GM19043 (cell line): ENCODE measurements at regions not wholly inside any gene's neighbourhood (a gene's known extent, or its start where the extent isn't known, plus 50 kb on each side); places are given as distances from the start of the nearest gene placed in this dataset.
A peak's percentile ranks its signal among the peaks of the same experiment; 100 is the strongest.

Experiments used
- ATAC-seq: cut with Tn5 transposase; IDR thresholded peaks from one replicate; pipeline ENCODE4 v1.9.1; 2021; ENCODE audit warnings: low read depth; ENCODE audit not compliant: unreplicated experiment

DNA sequence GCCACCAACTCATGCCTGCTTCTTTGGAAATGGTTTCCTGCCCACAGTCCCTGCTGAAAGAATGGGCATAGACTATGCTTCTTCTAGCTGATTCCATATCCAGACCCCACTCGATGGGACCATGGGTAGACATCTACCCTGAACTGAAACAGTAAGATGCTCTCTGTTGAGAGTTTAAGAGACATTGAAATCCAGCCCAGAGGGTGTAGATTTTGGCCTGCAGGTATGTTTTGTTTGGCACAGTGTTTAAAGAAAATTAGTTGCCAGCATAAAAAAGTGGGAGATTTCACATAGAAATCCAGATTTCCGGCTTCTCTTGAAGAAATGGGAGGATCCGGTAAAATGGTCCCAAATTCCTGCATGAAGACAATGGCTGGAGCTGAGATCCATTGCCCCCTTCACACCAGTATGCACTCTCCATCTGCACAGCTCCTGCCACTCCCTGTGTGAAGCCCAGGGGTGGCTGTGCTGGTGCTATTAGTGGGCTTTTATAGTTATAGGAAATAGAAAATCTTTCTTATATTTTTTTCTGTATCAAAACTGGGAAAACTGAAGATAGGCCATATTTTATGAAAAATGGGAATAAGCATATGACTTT lies 218.1 kb downstream of the PTEN start:
- no peak for ATAC-seq

DNA sequence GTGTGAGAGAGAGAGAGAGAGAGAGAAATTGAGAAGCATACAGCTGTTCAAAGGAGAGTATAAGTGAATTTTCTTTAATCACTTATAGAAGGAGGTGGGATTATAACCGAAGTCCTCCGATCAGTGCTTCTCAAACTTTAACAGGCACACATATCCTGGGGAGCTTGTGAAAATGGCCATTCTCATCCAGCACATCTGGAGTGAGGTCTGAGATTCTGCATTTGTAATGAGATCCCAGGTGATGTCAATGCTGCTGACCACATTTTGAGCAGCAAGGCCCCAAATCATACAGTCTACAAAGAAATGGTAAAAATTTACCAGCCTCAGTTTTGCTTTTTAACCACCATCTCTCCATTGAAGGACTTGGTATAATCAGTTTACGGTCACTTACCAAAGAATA lies 219.0 kb downstream of the PTEN start:
- ATAC-seq = peak; percentile 32

DNA sequence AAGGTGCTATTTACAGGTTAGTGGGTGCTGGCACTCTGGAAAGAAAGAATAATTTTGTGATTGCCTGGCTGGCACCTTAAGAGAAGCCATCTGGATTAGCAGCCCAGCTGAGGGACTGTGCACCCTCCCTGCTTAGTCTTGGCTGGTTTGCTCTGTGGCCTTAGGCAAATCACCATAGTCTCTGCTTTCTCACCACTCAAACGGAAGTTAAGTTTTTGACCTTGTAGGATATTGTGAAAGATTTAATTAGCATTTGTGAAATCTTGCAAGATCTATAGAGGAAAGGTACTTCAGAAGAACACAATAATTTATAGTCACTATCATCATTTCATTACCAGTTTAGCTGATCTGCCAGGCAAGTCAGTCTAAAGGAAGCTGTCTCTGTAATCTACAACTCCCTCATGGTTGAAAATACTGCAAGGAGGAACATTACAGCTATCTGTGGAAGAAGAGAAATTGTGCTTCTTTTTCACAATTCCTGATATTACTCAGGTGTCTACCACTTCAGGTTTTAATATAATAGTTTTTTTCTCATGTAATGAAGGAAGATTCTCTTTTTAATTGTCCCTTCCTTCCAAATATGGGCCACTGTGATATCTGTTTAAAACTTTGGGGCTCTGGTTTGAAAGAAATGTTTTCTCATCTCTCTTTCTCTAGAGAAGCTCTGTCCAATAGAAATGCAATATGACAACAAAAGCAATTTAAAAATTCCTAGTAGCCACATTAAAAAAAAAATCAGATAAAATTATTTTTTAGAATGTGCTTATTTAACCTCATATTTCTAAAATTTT lies 219.6 kb downstream of the PTEN start:
- ATAC-seq = peak; percentile 53

DNA sequence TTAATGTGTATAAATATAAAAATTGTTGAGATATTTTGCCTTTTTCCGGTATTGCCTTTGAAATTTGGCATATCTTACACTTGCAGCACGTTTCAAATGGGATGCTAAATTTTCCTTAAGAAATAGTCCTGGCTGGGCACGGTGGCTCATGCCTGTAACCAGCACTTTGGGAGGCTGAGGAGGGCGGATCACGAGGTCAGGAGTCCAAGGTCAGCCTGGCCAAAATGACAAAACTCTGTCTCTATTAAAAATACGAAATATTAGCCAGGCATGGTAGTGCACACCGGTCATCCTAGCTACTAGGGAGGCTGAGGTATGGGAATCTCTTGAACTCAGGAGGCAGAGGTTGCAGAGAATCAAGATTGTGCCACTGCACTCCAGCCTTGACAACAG lies 220.2 kb downstream of the PTEN start:
- no peak for ATAC-seq

DNA sequence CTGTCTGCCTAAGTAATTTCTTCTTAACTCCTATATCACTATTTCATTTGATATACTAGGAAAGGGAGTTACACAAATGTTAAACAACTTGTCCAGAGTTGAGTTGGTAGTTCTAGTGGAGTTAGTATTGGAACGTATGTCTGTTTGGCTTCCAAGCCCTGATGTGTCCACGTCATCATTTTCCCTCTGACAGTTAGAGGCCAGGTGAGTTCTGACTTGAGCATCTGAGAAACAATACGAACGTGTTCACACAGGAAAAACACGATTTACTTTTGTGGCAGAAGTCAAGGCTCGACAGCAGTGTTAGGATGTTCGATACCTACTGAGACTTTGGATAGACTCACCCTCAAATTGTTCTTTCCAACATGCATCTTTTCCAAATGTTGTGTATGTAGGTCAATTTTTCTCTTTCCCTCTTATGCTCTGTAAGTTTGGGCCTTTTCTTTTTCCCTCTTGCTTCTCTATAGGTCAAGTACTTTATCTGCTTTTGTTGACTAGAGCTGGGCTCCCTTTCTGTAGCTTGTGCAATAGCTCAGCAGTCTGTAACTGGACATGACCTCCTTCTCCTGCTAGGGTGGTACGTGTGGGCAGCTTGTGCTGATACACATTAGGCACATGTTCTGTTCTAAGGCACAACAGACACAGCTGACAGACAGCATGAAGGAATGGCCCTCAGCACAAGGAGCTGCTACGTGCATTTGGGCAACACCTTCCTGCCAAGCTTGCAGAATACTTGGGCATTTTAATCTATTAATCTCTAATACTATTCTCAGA lies 222.9 kb downstream of the PTEN start:
- no peak for ATAC-seq

DNA sequence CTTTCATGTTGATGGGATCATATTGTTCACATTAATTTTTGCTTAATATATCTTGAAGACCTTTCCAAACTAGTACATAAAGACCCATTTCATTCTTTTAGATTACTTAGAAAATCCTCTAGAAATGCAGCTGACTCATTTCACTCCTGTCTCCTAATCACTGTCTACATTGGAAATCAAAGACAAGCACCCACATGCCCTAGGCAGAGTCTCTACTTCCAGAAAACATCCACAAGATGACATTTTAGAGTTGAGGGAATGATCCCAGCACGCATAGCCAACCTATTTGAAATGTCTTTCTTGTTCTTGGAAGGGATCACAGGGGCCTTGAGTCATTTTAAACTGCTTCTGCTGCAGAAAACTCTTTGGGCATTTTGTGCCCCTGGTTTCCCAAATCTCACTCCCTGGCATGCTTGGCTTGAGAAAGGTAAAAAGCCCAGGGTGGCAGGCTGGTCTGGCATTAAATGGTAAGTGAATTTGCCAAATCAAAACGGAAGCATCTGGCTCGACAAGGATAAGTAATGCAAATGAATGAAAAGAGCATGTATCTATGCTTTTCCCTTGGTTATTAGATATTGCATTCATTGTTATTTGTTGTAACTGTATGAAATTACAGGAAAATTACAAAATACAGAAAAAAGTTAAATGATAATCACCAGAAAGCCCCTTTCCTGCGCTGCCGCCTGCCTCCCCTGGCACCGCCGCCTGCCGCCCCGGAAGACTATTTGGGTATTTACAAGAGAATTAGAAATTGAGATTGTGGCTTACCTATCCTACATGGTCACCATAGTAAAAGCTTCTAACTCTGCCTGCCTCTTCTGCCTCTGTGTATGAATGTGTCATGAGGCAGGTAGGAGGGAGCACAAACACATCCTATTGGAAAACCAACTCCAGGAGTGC lies 225.3 kb downstream of the PTEN start:
- ATAC-seq = no peak

DNA sequence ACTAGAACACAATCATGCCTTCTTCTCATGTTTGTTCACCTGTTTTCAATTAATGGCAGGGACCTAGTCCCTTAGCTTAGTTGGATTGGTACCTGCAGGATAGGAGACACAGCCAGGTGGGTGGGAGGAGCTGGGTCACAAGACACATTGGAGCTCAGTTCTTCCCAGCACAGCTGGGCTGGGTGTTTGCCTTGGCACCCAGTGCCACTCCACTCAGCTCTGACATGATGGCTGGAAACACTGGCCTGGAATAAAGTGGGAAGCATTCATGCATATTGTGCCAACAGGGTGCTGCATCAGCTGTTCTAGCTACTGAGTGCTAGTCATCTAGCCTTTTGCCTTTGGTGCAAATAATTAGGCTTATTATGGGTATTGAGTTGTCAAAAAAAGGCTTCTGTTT lies 226.1 kb downstream of the PTEN start:
- no peak for ATAC-seq

DNA sequence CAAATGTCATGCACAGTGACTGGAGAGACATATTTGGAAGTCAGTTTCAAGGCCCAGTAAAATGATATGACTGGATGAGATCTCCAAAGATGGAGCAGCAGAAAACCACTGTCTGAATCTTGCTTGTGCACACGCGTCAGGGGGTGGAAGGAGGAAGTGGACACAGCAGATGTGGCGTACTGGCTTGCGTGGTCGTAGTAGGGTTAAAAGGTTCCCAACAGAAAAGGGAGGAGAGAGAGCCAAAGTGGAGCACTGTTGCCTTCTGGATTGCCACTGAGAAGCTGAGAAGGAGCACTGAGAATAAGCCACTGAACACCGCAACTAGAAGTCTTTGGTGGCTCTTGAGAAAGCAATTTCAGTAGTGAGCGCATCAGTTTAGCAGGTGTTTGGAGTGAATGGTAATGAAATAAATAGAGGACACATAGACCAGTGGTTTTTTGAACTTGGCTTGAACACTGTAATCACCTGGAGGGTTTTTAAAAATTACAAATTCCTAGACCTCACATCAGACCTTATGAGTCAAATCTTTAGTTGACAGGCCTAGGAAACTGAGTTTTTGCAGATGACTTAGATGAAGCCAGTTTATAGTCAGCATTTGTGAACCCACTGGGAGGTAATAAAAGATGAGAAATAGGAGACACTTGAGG lies 227.3 kb downstream of the PTEN start:
- ATAC-seq = no peak

DNA sequence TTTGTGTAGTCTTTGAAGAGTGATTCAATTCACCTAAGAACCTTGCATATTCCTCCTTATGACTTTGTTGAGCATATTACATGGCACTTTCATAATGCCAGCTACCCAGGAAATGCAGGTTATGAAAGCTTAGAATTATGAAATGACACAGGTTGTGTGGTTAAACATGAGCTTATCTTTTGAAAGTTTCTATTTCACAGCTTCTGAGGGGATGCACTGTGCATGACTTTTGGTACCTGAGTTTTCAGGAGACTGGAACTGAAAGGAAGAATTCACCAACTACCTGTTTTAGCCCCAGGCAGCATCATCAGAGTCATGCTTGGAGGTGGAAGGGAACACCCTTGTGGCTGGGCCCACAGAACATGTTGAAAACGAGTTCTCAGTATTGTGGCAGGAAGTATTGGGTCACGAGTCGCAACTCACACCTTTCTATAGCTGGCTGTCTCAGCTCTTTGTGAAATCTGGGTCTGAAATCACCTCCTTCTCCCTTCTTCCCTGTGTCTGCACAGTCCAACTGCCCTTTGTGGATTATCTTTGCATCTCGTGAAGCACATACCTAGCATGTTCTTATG lies 228.2 kb downstream of the PTEN start:
- ATAC-seq = peak; percentile 89

DNA sequence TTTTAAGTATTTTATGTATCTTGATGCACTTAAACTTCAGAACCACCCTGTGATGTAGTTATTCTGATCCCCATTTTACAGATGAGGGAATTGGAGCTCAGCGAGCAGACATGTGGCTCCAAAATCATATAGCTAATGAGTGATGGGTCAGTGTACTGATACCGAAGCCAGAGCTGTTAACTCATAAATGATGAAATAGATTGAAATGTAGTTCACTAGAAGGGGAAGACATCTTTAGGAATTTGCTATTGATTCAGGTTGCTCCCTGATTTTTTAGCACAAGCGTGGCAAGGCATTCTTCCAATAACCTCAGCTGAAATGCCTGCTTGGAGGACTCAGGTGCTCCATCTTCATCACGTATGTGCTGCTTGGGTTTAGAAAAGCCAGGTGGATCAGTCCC lies 228.8 kb downstream of the PTEN start:
- no peak for ATAC-seq

DNA sequence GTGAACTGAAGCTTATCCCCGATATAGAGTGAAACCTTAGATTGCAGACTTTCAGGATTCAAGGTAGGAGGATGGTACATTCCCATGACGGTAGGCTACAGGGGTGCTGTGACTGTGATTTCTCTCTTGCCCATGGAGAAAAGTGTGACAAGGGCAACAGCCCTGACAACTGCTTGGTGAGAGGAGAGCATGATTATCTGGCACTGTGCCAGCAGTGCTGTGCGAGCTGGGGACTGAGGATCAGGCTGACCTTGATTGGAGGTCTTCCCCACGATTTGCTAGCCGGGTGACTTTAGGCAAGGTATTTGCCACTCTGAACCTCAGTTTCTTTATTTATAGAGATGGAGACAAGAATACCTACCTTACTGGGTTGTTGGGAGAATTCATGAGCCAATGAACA lies 229.5 kb downstream of the PTEN start:
- ATAC-seq = no peak

DNA sequence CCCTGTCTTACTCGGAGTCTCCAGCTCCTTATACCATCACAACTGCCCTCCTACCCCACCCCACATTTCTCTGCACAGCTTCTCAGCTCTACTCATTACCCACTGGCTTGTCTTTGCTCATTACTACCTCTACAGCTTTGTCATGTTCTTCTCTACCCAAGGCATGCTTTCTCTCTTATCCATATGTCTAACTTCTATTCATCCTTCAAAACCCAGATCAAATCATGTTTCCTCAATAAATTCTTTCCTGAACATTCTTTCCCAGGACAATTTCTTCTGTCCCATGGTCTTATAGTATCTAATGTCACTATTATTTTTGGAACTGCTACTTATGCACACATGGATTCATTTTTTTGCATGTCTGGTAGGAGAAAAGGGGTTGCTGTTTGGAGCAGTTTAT lies 231.4 kb downstream of the PTEN start:
- no peak for ATAC-seq

DNA sequence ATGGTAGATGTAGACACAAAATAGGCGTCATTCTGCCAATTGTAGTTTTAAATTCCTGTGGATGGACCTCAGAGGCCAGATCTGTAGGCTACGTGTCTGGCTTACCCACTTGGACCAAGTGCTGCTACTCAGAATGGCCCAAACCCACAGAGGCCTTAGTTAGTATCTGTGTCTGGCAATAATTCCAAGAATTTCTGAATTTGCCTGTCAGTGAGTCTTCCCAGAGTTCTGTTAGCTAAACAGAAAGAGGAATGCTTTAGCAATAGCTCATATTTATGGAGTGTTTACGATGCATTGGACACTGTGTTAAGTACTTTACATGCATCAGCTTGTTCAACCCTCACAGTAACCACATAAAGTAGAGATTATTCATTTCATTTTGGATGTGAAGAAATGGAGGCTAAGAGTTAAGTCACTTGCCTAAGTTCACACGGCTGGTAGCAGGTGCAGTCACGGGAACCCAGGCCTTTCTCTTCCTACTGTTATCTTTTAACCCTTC lies 231.8 kb downstream of the PTEN start:
- ATAC-seq = no peak

DNA sequence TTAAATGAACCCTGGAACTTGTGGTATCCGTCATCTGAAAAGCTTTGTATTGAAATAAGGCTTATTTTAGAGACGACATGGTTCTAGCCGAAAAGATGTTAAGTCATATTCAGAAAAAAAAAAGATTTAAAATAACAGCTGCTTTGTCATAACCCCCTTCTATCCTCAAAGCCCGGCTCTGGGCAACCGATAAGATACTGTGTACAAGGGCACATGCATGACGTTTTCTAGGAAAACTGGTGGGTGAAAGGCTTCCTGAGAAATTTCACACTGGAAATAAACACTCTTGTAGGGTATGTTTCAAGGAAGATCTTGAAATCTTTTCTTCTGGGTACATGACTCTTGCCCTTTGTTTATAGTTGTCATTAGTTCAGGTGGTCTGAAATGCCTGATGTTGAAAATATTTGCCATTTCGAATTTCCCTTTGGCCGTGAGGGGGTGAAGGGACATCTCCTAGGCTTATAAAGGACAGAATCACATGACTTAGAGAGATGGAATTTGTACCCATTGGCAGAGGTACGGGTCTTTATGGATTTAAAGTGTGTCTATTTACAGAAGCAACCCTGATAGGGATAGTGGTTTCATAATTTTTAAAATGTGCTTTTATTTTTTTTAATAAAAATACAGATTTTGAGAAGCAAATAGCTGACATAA lies 232.5 kb downstream of the PTEN start:
- no peak for ATAC-seq

DNA sequence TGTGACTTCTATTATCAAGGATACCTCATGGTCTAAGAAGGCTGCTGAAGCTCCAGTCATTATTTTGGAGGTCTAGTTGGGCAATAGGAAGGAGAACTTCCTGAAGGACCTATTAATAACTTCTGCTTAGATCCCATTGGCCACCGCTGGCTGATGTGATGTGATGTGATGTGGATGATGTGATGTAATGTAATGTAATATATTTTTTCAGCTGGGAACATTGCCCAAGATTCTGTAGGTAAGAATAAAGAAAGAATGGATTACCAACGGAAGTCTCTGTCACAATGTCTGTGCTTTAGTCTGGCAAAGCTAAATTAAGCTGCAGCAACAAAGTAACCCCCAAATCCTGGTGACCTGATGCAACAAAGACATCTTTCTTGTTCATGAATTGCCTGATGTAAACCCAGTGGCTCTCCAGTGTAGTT lies 233.7 kb downstream of the PTEN start:
- no peak for ATAC-seq

DNA sequence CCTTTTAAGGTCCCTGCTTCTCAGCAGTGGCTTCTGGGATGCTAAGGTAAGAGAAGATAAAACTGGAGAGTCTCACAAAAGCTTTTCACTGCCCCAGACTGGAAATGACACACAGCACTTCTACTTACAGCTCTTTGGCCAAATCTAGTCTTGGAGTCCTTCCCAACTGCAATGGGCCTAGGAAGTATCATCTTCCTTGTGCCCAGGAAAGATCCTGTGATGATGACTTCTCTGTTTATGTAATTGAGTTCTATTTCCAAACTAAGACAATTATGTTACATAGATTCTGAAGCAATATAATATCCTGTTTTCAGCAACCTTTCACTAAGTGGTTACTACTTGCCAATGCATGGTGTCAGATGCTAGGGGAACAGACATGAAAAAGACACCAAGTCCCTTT lies 234.1 kb downstream of the PTEN start:
- no peak for ATAC-seq

DNA sequence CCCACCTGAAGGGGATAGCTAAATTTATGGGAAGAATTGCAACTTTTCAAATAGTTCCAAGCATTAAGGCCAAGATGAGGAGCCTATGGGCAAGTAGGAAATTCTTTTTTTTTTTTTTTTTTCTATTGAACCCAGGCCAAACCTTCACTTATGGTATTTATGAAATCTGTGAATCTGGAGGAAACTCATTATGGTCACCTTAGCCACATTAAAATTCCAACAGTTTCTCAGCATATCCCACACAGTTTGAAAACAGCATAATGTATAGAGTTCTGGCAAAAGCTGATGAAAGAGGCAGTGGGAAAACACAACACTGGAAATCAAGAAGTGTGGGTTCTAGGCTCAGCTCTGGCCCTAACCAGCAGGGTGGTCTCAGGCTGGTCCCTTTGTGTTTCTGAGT lies 236.9 kb downstream of the PTEN start:
- ATAC-seq = no peak

DNA sequence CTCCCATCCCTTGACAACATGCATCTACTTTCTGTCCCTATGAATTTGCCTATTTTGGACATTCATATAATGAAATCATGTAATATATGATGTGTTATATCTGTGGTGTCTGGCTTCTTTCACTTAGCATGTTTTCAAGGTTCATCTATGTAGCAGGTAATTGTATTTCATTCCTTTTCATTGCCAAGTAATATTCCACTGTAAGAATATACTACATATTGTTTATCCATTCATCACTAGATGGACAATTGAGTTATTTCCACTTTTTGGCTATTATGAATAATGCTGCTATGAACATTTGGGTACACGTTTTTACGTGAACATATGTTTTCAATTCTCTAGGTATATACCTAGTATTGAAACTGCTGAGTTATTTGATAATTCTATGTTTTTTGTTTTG lies 238.2 kb downstream of the PTEN start:
- no peak for ATAC-seq

DNA sequence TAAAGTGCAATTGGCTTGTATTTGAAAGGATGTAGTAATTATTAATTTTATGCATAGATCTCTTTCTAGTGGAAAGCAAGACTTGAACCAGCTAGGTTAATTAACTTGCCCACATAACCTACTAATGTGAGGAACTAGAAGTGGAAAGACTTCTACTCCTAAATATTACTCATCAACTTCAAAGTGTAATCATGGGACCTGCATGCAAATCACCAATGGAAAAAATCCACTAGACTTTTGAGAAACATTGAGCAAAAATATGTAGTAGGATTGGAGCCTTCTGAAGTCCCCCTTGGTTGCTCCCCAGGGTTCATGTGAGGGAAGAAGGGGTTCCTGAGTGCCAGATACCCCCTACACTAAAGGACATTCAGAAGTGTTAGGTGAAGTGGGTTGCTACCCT lies 240.2 kb downstream of the PTEN start:
- no peak for ATAC-seq
